Upper lobe of right lung (tissue), 1 donor: ENCODE measurements at regions not wholly inside any gene's neighbourhood (a gene's known extent, or its start where the extent isn't known, plus 50 kb on each side); places are given as distances from the start of the nearest gene placed in this dataset.

Experiments
- ATAC-seq: fragments of 200-7000 bp; cut with Tn5 transposase; one replicate; pipeline ENCODE4 v1.9.1; 2020; ENCODE audit warnings: mild to moderate bottlenecking, moderate library complexity
- DNase-seq: peaks from one replicate; pipeline ENCODE4 v3.0.0-alpha.2; 2020
- H3K27ac ChIP-seq: fragments of 200-600 bp; one replicate; pipeline ENCODE4 v1.8.0; 2022
- H3K27me3 ChIP-seq: fragments of 200-600 bp; one replicate; pipeline ENCODE4 v1.8.0; 2022; ENCODE audit warnings: mild to moderate bottlenecking
- H3K36me3 ChIP-seq: fragments of 200-600 bp; one replicate; pipeline ENCODE4 v1.8.0; 2022
- H3K4me1 ChIP-seq: fragments of 200-600 bp; one replicate; pipeline ENCODE4 v1.8.0; 2022
- H3K4me3 ChIP-seq: fragments of 200-600 bp; one replicate; pipeline ENCODE4 v1.8.0; 2022; ENCODE audit warnings: mild to moderate bottlenecking
- H3K9me3 ChIP-seq: fragments of 200-600 bp; one replicate; pipeline ENCODE4 v1.8.0; 2022
- CTCF ChIP-seq: fragments of 200-600 bp; IDR thresholded peaks from one replicate; pipeline ENCODE4 v1.8.0; 2022; ENCODE audit warnings: antibody characterized with exemption
- intact Hi-C: fragments of 100-400 bp; cut with DNase I; formaldehyde crosslinking; loops from one replicate; pipeline ENCODE4 v1.11.0; 2022
- donor health status: DM: no; HTN: yes; CAD: no; lungs with severe emphysema.

GRCh38 chrY:15326673-15327072, 802.3 kb downstream of the NLGN4Y start:
- DNase-seq (no peak), ATAC-seq (no peak)
- intact Hi-C loops: no loop called here
- Histone ChIP-seq H3K4me3 (no peak overlapping the region), H3K27me3 (no peaks in the 10 kb centered on the region), H3K36me3 (no peaks in the 10 kb centered on the region), H3K4me1 (no peaks in the 10 kb centered on the region), H3K27ac (no peak overlapping the region), H3K9me3 (no peaks in the 10 kb centered on the region)
- TF ChIP-seq CTCF: no peak

- DNase-seq (no peak), ATAC-seq (no peak)
- no peaks in the 10 kb centered on the region for H3K4me1 ChIP-seq
- no peak overlapping the region for H3K27ac ChIP-seq
- no peak for TF ChIP-seq CTCF
- no peak overlapping the region for H3K4me3 ChIP-seq
- no peaks in the 10 kb centered on the region for H3K9me3 ChIP-seq
- no peaks in the 10 kb centered on the region for H3K36me3 ChIP-seq
- H3K27me3 ChIP-seq: no peaks in the 10 kb centered on the region
- intact Hi-C loops: no loop called here
These were observed 804.5 kb downstream of the NLGN4Y start for GRCh38 chrY:15328848-15329247.

GRCh38 chrY:15343522-15343921, 819.2 kb downstream of the NLGN4Y start:
- DNase-seq (no peak), ATAC-seq (no peak)
- no peak overlapping the region for H3K4me3 ChIP-seq
- no peak overlapping the region for H3K27ac ChIP-seq
- H3K36me3 ChIP-seq: no peaks in the 10 kb centered on the region
- no peak for TF ChIP-seq CTCF
- H3K27me3 ChIP-seq: no peaks in the 10 kb centered on the region
- H3K9me3 ChIP-seq: no peaks in the 10 kb centered on the region
- H3K4me1 ChIP-seq: no peaks in the 10 kb centered on the region
- intact Hi-C loops: no loop called here

GRCh38 chrY:15345471-15346155, 821.3 kb downstream of the NLGN4Y start:
- intact Hi-C loops: no loop called here

GRCh38 chrY:15349351-15349750, 825.0 kb downstream of the NLGN4Y start:
- Histone ChIP-seq H3K36me3 (no peaks in the 10 kb centered on the region), H3K27ac (no peak overlapping the region), H3K27me3 (no peaks in the 10 kb centered on the region), H3K9me3 (no peaks in the 10 kb centered on the region), H3K4me3 (no peak overlapping the region), H3K4me1 (no peaks in the 10 kb centered on the region)
- no peak for ATAC-seq
- intact Hi-C loops: no loop called here
- DNase-seq: no peak
- no peak for TF ChIP-seq CTCF

More at GRCh38 chrY:15345471-15346155, 821.3 kb downstream of the NLGN4Y start:
- no peaks in the 10 kb centered on the region for H3K27me3 ChIP-seq
- H3K36me3 ChIP-seq: no peaks in the 10 kb centered on the region
- H3K9me3 ChIP-seq: no peaks in the 10 kb centered on the region
- no peak overlapping the region for H3K27ac ChIP-seq
- H3K4me3 ChIP-seq: no peak overlapping the region
- TF ChIP-seq CTCF: no peak
- DNase-seq: no peak
- H3K4me1 ChIP-seq: no peaks in the 10 kb centered on the region
- no peak for ATAC-seq

- no peak overlapping the region for H3K27ac ChIP-seq
- no peaks in the 10 kb centered on the region for H3K36me3 ChIP-seq
- no peak for ATAC-seq
- no peak for DNase-seq
- H3K4me3 ChIP-seq: no peak overlapping the region
- no peak for TF ChIP-seq CTCF
- no peaks in the 10 kb centered on the region for H3K4me1 ChIP-seq
- intact Hi-C loops: no loop called here
- no peaks in the 10 kb centered on the region for H3K9me3 ChIP-seq
- H3K27me3 ChIP-seq: no peaks in the 10 kb centered on the region
These were observed 831.0 kb downstream of the NLGN4Y start for GRCh38 chrY:15355321-15355720.
